Neural progenitor cell (in vitro differentiated cells): ENCODE measurements at regions not wholly inside any gene's neighbourhood (a gene's known extent, or its start where the extent isn't known, plus 50 kb on each side); places are given as distances from the start of the nearest gene placed in this dataset.

Source experiments
- DNase-seq: peaks from one replicate; pipeline ENCODE4 v3.0.0-alpha.2; 2016; ENCODE audit warnings: low spot score
- H2AFZ ChIP-seq: fragments of 200-600 bp; sonication (generic); replicated peaks from 2 replicates; pipeline ENCODE4 v1.6.1; 2016; ENCODE audit warnings: antibody characterized with exemption
- H3F3A ChIP-seq: fragments of 200-600 bp; sonication (generic); 2 replicates; pipeline ENCODE4 v1.6.1; 2016; ENCODE audit warnings: antibody characterized with exemption, low read depth
- H3K27ac ChIP-seq: fragments of 200-600 bp; sonication (generic); 2 replicates; pipeline ENCODE4 v1.5.1; 2016; ENCODE audit warnings: mild to moderate bottlenecking
- H3K27me3 ChIP-seq: fragments of 200-600 bp; sonication (generic); 2 replicates; pipeline ENCODE4 v1.6.1; 2016; ENCODE audit warnings: mild to moderate bottlenecking, moderate library complexity
- H3K36me3 ChIP-seq: fragments of 200-600 bp; sonication (generic); 2 replicates; pipeline ENCODE4 v1.5.1; 2016
- H3K4me1 ChIP-seq: fragments of 200-600 bp; sonication (generic); 2 replicates; pipeline ENCODE4 v1.6.1; 2016; ENCODE audit warnings: mixed run types
- H3K4me2 ChIP-seq: fragments of 200-600 bp; sonication (generic); 2 replicates; pipeline ENCODE4 v1.6.1; 2016
- H3K4me3 ChIP-seq: fragments of 200-600 bp; sonication (generic); 2 replicates; pipeline ENCODE4 v1.5.1; 2016
- H3K79me2 ChIP-seq: fragments of 200-600 bp; sonication (generic); 2 replicates; pipeline ENCODE4 v1.6.1; 2016; ENCODE audit warnings: low read depth
- H3K9ac ChIP-seq: fragments of 200-600 bp; sonication (generic); 2 replicates; pipeline ENCODE4 v1.6.1; 2016
- H3K9me3 ChIP-seq: fragments of 200-600 bp; sonication (generic); 2 replicates; pipeline ENCODE4 v1.5.1; 2016; ENCODE audit warnings: low read depth
- H4K20me1 ChIP-seq: fragments of 200-600 bp; sonication (generic); 2 replicates; pipeline ENCODE4 v1.6.1; 2016; ENCODE audit warnings: low read depth
- H3K27ac Mint-ChIP-seq: 3 replicates; pipeline ENCODE4 v1.8.0; 2021; ENCODE audit warnings: mixed read lengths
- H3K27me3 Mint-ChIP-seq: 2 replicates; pipeline ENCODE4 v1.8.0; 2022; ENCODE audit warnings: low read depth, mild to moderate bottlenecking, inconsistent platforms, moderate library complexity, mixed read lengths; ENCODE audit not compliant: insufficient read depth
- H3K36me3 Mint-ChIP-seq: 3 replicates; pipeline ENCODE4 v1.8.0; 2021; ENCODE audit warnings: mixed read lengths
- H3K4me1 Mint-ChIP-seq: 3 replicates; pipeline ENCODE4 v1.8.0; 2021; ENCODE audit warnings: mixed read lengths
- H3K4me3 Mint-ChIP-seq: 3 replicates; pipeline ENCODE4 v1.8.0; 2021; ENCODE audit warnings: mild to moderate bottlenecking, moderate library complexity, mixed read lengths
- H3K9me3 Mint-ChIP-seq: 3 replicates; pipeline ENCODE4 v1.8.0; 2020; ENCODE audit warnings: mixed read lengths
- CTCF ChIP-seq: fragments of 200-600 bp; sonication (generic); IDR thresholded peaks from 2 replicates; pipeline ENCODE4 v1.5.1; 2017; ENCODE audit warnings: antibody characterized with exemption, mild to moderate bottlenecking
- EZH2 ChIP-seq: fragments of 200-600 bp; sonication (generic); IDR thresholded peaks from 2 replicates; pipeline ENCODE4 v1.6.1; 2017; ENCODE audit warnings: antibody characterized with exemption, mild to moderate bottlenecking, moderate library complexity
- EZH2phosphoT487 ChIP-seq: fragments of 200-600 bp; sonication (generic); IDR thresholded peaks from 2 replicates; pipeline ENCODE4 v1.6.1; 2017; ENCODE audit warnings: antibody characterized with exemption

- no peaks in the 10 kb centered on the region for H3K79me2 ChIP-seq
- no peaks in the 10 kb centered on the region for H3F3A ChIP-seq
- Mint-ChIP-seq H3K9me3 (peaks cover 12% of the 10 kb centered on the region), H3K36me3 (peaks cover 14% of the 10 kb centered on the region), H3K27ac (no peak overlapping the region), H3K4me3 (no peak overlapping the region), H3K27me3 (no peaks in the 10 kb centered on the region), H3K4me1 (peaks cover 3% of the 10 kb centered on the region)
- TF ChIP-seq EZH2 (no peak), CTCF (no peak), EZH2phosphoT487 (no peak)
- H3K27ac ChIP-seq: no peak overlapping the region
- no peaks in the 10 kb centered on the region for H3K4me1 ChIP-seq
- H3K36me3 ChIP-seq: peaks cover 4% of the 10 kb centered on the region
- no peak for DNase-seq
- no peaks in the 10 kb centered on the region for H3K27me3 ChIP-seq
- H3K9ac ChIP-seq: no peak overlapping the region
- no peak overlapping the region for H3K4me2 ChIP-seq
- H2AFZ ChIP-seq: no peak overlapping the region
- H3K4me3 ChIP-seq: no peak overlapping the region
- H3K9me3 ChIP-seq: peaks cover 11% of the 10 kb centered on the region
- H4K20me1 ChIP-seq: no peaks in the 10 kb centered on the region
Measured at GRCh38 chr16:72428681-72429376, 256.9 kb upstream of the PMFBP1 start.

- Histone ChIP-seq H3K9me3 (peaks cover 11% of the 10 kb centered on the region), H3K4me2 (no peak overlapping the region), H3F3A (no peaks in the 10 kb centered on the region), H3K79me2 (no peaks in the 10 kb centered on the region), H3K27ac (no peak overlapping the region), H3K4me1 (no peaks in the 10 kb centered on the region), H3K36me3 (peaks cover 13% of the 10 kb centered on the region), H3K4me3 (no peak overlapping the region), H3K9ac (no peak overlapping the region), H4K20me1 (no peaks in the 10 kb centered on the region), H2AFZ (no peak overlapping the region), H3K27me3 (no peaks in the 10 kb centered on the region)
- peaks cover 3% of the 10 kb centered on the region for H3K4me1 Mint-ChIP-seq
- no peak overlapping the region for H3K27ac Mint-ChIP-seq
- peaks cover 16% of the 10 kb centered on the region for H3K9me3 Mint-ChIP-seq
- DNase-seq: no peak
- H3K4me3 Mint-ChIP-seq: no peak overlapping the region
- no peak for TF ChIP-seq CTCF
- TF ChIP-seq EZH2: no peak
- no peak for TF ChIP-seq EZH2phosphoT487
- H3K36me3 Mint-ChIP-seq: peaks cover 21% of the 10 kb centered on the region
- H3K27me3 Mint-ChIP-seq: no peaks in the 10 kb centered on the region
Measured at GRCh38 chr16:72427783-72428331, 255.9 kb upstream of the PMFBP1 start.

GRCh38 chr16:72427051-72427782 is 255.3 kb upstream of the PMFBP1 start:
- no peaks in the 10 kb centered on the region for H3K27me3 ChIP-seq
- no peak overlapping the region for H3K4me3 ChIP-seq
- H3K79me2 ChIP-seq: no peaks in the 10 kb centered on the region
- no peaks in the 10 kb centered on the region for H3F3A ChIP-seq
- H3K27ac Mint-ChIP-seq: no peak overlapping the region
- no peaks in the 10 kb centered on the region for H3K4me1 ChIP-seq
- no peaks in the 10 kb centered on the region for H4K20me1 ChIP-seq
- H3K4me1 Mint-ChIP-seq: peaks cover 3% of the 10 kb centered on the region
- H3K9me3 ChIP-seq: peaks cover 16% of the 10 kb centered on the region
- no peak overlapping the region for H2AFZ ChIP-seq
- H3K9me3 Mint-ChIP-seq: peaks cover 17% of the 10 kb centered on the region
- H3K4me2 ChIP-seq: no peak overlapping the region
- H3K27me3 Mint-ChIP-seq: no peaks in the 10 kb centered on the region
- DNase-seq: no peak
- no peak overlapping the region for H3K27ac ChIP-seq
- H3K9ac ChIP-seq: no peak overlapping the region
- peaks cover 22% of the 10 kb centered on the region for H3K36me3 Mint-ChIP-seq
- no peak overlapping the region for H3K4me3 Mint-ChIP-seq
- TF ChIP-seq CTCF (no peak), EZH2phosphoT487 (no peak), EZH2 (no peak)
- peaks cover 16% of the 10 kb centered on the region for H3K36me3 ChIP-seq
